Endothelial cell of umbilical vein (primary cell): ENCODE measurements at regions not wholly inside any gene's neighbourhood (a gene's known extent, or its start where the extent isn't known, plus 50 kb on each side); places are given as distances from the start of the nearest gene placed in this dataset.

Source experiments
- EZH2 ChIP-seq: IDR thresholded peaks from 2 replicates; pipeline ENCODE4 v1.6.1; 2012; ENCODE audit warnings: borderline replicate concordance, low read depth, mild to moderate bottlenecking, moderate library complexity, low read length, inconsistent platforms; ENCODE audit not compliant: severe bottlenecking
- GATA2 ChIP-seq: IDR thresholded peaks from 2 replicates; pipeline ENCODE4 v1.7.0; 2011; ENCODE audit warnings: low read depth, mild to moderate bottlenecking, moderate library complexity, mixed read lengths, low read length; ENCODE audit not compliant: insufficient read length, insufficient read depth
- MAX ChIP-seq: IDR thresholded peaks from 2 replicates; pipeline ENCODE4 v1.6.1; 2011; ENCODE audit not compliant: insufficient read depth, insufficient read length
- POLR2A ChIP-seq: IDR thresholded peaks from 2 replicates; pipeline ENCODE4 v1.6.1; 2012; ENCODE audit warnings: low read depth, mild to moderate bottlenecking, control low read depth, low read length
- POLR2AphosphoS5 ChIP-seq: IDR thresholded peaks from 2 replicates; pipeline ENCODE4 v1.6.1; 2012; ENCODE audit warnings: low read depth, mild to moderate bottlenecking, control low read depth, low read length, moderate library complexity; ENCODE audit not compliant: insufficient read depth
- TF ChIP-seq, protein P1 (sequence below), 2 donors: IDR thresholded peaks; 1 replicate in 1 of 2; 2 replicates in 1 of 2; pipeline ENCODE4 v1.5.1; 2011; ENCODE audit warnings: low read length in 2 of 2, mild to moderate bottlenecking in 2 of 2, moderate library complexity in 2 of 2, control low read depth in 1 of 2, inconsistent platforms in 1 of 2, low read depth in 1 of 2; ENCODE audit not compliant: insufficient read depth in 1 of 2; ENCODE audit errors: extremely low read depth in 1 of 2

- TF ChIP-seq, protein P1, sequence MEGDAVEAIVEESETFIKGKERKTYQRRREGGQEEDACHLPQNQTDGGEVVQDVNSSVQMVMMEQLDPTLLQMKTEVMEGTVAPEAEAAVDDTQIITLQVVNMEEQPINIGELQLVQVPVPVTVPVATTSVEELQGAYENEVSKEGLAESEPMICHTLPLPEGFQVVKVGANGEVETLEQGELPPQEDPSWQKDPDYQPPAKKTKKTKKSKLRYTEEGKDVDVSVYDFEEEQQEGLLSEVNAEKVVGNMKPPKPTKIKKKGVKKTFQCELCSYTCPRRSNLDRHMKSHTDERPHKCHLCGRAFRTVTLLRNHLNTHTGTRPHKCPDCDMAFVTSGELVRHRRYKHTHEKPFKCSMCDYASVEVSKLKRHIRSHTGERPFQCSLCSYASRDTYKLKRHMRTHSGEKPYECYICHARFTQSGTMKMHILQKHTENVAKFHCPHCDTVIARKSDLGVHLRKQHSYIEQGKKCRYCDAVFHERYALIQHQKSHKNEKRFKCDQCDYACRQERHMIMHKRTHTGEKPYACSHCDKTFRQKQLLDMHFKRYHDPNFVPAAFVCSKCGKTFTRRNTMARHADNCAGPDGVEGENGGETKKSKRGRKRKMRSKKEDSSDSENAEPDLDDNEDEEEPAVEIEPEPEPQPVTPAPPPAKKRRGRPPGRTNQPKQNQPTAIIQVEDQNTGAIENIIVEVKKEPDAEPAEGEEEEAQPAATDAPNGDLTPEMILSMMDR (IDR thresholded peaks at IDR 0.05; ENCODE audit: extremely low read depth in 1 of 2, insufficient read depth in 1 of 2, low read depth in 1 of 2, low read length in 2 of 2), result no peak
- TF ChIP-seq MAX, result no peak
- TF ChIP-seq POLR2AphosphoS5, result no peak
- TF ChIP-seq POLR2A, result no peak
- no peak for TF ChIP-seq EZH2
- TF ChIP-seq GATA2, result no peak
Observed at GRCh38 chr1:30061292-30062220, 661.8 kb downstream of the MATN1 start.
